Liver (tissue), 3 donors: ENCODE measurements at regions not wholly inside any gene's neighbourhood (a gene's known extent, or its start where the extent isn't known, plus 50 kb on each side); places are given as distances from the start of the nearest gene placed in this dataset.

Experiments
- CTCF ChIP-seq: fragments of 150-350 bp; IDR thresholded peaks from 2 replicates; pipeline ENCODE4 v1.5.1; 2017; ENCODE audit warnings: improper control_type of control experiment, low read depth, low read length; ENCODE audit not compliant: missing input control
- GABPA ChIP-seq, 2 donors: IDR thresholded peaks in 1 of 2; conservative IDR thresholded peaks in 1 of 2; 2 replicates each; pipeline ENCODE4 v1.6.1; 2016; ENCODE audit warnings: antibody characterized with exemption in 2 of 2, mild to moderate bottlenecking in 1 of 2, moderate library complexity in 1 of 2
- SP1 ChIP-seq: IDR thresholded peaks from 2 replicates; pipeline ENCODE4 v1.6.1; 2018; ENCODE audit warnings: antibody characterized with exemption, mild to moderate bottlenecking
- TAF1 ChIP-seq: conservative IDR thresholded peaks from 2 replicates; pipeline ENCODE4 v1.6.1; 2016; ENCODE audit warnings: antibody characterized with exemption, mild to moderate bottlenecking
- ZBTB33 ChIP-seq: IDR thresholded peaks from 2 replicates; pipeline ENCODE4 v1.6.1; 2016; ENCODE audit warnings: antibody characterized with exemption
- donor health status: healthy.
- donor health status: healthy.

DNA sequence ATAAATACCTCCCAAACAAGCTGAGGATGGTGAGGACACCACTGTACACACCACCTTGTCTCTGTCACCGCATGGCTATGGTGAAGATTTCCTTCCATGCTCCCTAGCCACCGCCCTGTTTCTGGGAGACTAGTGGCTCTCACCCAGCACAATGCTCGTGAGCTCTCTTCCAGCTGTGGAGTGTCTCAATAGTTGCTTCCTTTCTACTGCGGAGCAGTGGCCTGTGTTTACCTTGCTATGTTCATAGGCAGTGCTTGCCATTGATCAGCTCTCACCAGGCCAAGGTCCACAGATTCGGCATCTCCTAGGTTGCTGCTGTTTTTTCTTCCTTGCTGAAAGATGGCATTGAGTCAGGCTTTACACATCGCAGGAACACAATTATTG is 313.6 kb upstream of the RTL1 start:
- no peak for TF ChIP-seq CTCF
- no peak for TF ChIP-seq TAF1
- no peak for TF ChIP-seq ZBTB33
- TF ChIP-seq SP1: peak; percentile 13
- TF ChIP-seq GABPA (IDR thresholded peaks at IDR 0.05 in 1 of 2, conservative IDR thresholded peaks at IDR 0.05 in 1 of 2): no peak
